DMS53 treated with DMSO at 0.1 percent for 48 hours (cell line): ENCODE measurements at regions not wholly inside any gene's neighbourhood (a gene's known extent, or its start where the extent isn't known, plus 50 kb on each side); places are given as distances from the start of the nearest gene placed in this dataset.
"Not testable (repeated sequence)": the region's sequence is repeated elsewhere in the genome, so short reads cannot be mapped to it uniquely, and the experiment has no call there.

ENCODE experiments used
- DNase-seq: peaks from one replicate; lab custom pipeline; 2025; ENCODE audit not compliant: unreplicated experiment; lab: John Stamatoyannopoulos, UW

- no peak for DNase-seq
Measured at GRCh38 chr21:25170681-25171080, 436.6 kb downstream of the MRPL39 start.

- DNase-seq: no peak
Measured at GRCh38 chr21:25169370-25169769, 437.9 kb downstream of the MRPL39 start.

GRCh38 chr21:25166904-25167303 is 440.4 kb downstream of the MRPL39 start:
- not testable (repeated sequence) for DNase-seq

- no peak for DNase-seq
Measured at GRCh38 chr21:25161571-25161970, 445.7 kb downstream of the MRPL39 start.

- not testable (repeated sequence) for DNase-seq
Measured at GRCh38 chr21:25155020-25155419, 452.3 kb downstream of the MRPL39 start.

GRCh38 chr21:25149022-25149421 is 458.3 kb downstream of the MRPL39 start:
- no peak for DNase-seq

- no peak for DNase-seq
Measured at GRCh38 chr21:25139414-25139813, 467.9 kb downstream of the MRPL39 start.

GRCh38 chr21:25133939-25134338 is 473.3 kb downstream of the MRPL39 start:
- no peak for DNase-seq

- DNase-seq: no peak
Measured at GRCh38 chr21:25127811-25128210, 479.5 kb downstream of the MRPL39 start.

GRCh38 chr21:25127007-25127406 is 480.3 kb downstream of the MRPL39 start:
- no peak for DNase-seq

- DNase-seq: no peak
Measured at GRCh38 chr21:25126564-25126963, 480.7 kb downstream of the MRPL39 start.

GRCh38 chr21:25118648-25119047 is 488.6 kb downstream of the MRPL39 start:
- no peak for DNase-seq

- no peak for DNase-seq
Measured at GRCh38 chr21:25115021-25115420, 492.3 kb downstream of the MRPL39 start.

- DNase-seq: no peak
Measured at GRCh38 chr21:25107708-25108107, 499.6 kb downstream of the MRPL39 start.

- no peak for DNase-seq
Measured at GRCh38 chr21:25103500-25104207, 503.6 kb downstream of the MRPL39 start.

- DNase-seq: no peak
Measured at GRCh38 chr21:25097648-25098047, 509.6 kb downstream of the MRPL39 start.

GRCh38 chr21:25094695-25095094 is 512.6 kb downstream of the MRPL39 start:
- no peak for DNase-seq

GRCh38 chr21:25092441-25093011 is 514.8 kb downstream of the MRPL39 start:
- DNase-seq: no peak

- DNase-seq: no peak
Measured at GRCh38 chr21:25081096-25081495, 526.2 kb downstream of the MRPL39 start.

GRCh38 chr21:25080661-25081060 is 526.6 kb downstream of the MRPL39 start:
- DNase-seq: no peak

GRCh38 chr21:25080141-25080540 is 527.1 kb downstream of the MRPL39 start:
- no peak for DNase-seq

GRCh38 chr21:25079053-25079452 is 528.2 kb downstream of the MRPL39 start:
- DNase-seq: no peak

GRCh38 chr21:25062061-25062460 is 545.2 kb downstream of the MRPL39 start:
- no peak for DNase-seq
